COR-L47 (cell line): ENCODE measurements at regions not wholly inside any gene's neighbourhood (a gene's known extent, or its start where the extent isn't known, plus 50 kb on each side); places are given as distances from the start of the nearest gene placed in this dataset.
A peak's percentile ranks its signal among the peaks of the same experiment; 100 is the strongest.

Experiments
- DNase-seq: peaks from one replicate; lab custom pipeline; 2025; lab: John Stamatoyannopoulos, UW

GRCh38 chr4:27846951-27847350 lies 986.3 kb downstream of the STIM2 start:
- DNase-seq, result no peak

GRCh38 chr4:27861381-27861787 lies 1000.7 kb downstream of the STIM2 start:
- peak; percentile 69 for DNase-seq

- DNase-seq, result no peak
These were observed 1001.2 kb downstream of the STIM2 start for GRCh38 chr4:27861802-27862201.

GRCh38 chr4:27873596-27873995 lies 1013.0 kb downstream of the STIM2 start:
- no peak for DNase-seq

GRCh38 chr4:27881705-27882104 lies 1021.1 kb downstream of the STIM2 start:
- DNase-seq, result no peak

- DNase-seq, result no peak
These were observed 1025.5 kb downstream of the STIM2 start for GRCh38 chr4:27886120-27886519.

- no peak for DNase-seq
These were observed 1027.0 kb downstream of the STIM2 start for GRCh38 chr4:27887646-27888045.

GRCh38 chr4:27888505-27888904 lies 1027.9 kb downstream of the STIM2 start:
- no peak for DNase-seq

GRCh38 chr4:27894951-27895350 lies 1034.3 kb downstream of the STIM2 start:
- DNase-seq, result no peak

- no peak for DNase-seq
These were observed 1047.7 kb downstream of the STIM2 start for GRCh38 chr4:27908356-27908755.

GRCh38 chr4:27910227-27910626 lies 1049.6 kb downstream of the STIM2 start:
- DNase-seq, result no peak

GRCh38 chr4:27911047-27911446 lies 1050.4 kb downstream of the STIM2 start:
- no peak for DNase-seq

- no peak for DNase-seq
These were observed 1053.1 kb downstream of the STIM2 start for GRCh38 chr4:27913738-27914137.

- no peak for DNase-seq
These were observed 1055.2 kb downstream of the STIM2 start for GRCh38 chr4:27915822-27916221.

GRCh38 chr4:27916452-27917184 lies 1056.0 kb downstream of the STIM2 start:
- no peak for DNase-seq

GRCh38 chr4:27917381-27917780 lies 1056.7 kb downstream of the STIM2 start:
- DNase-seq, result no peak

GRCh38 chr4:27921231-27921630 lies 1060.6 kb downstream of the STIM2 start:
- no peak for DNase-seq

GRCh38 chr4:27928761-27929540 lies 1068.3 kb downstream of the STIM2 start:
- no peak for DNase-seq

- DNase-seq, result no peak
These were observed 1069.7 kb downstream of the STIM2 start for GRCh38 chr4:27930291-27930690.

GRCh38 chr4:27930976-27931375 lies 1070.3 kb downstream of the STIM2 start:
- no peak for DNase-seq

GRCh38 chr4:27931584-27931983 lies 1070.9 kb downstream of the STIM2 start:
- DNase-seq, result no peak

GRCh38 chr4:27934871-27935270 lies 1074.2 kb downstream of the STIM2 start:
- no peak for DNase-seq

GRCh38 chr4:27946799-27947198 lies 1086.2 kb downstream of the STIM2 start:
- DNase-seq, result peak; percentile 4
